Fibroblast of mammary gland (primary cell): ENCODE measurements at regions not wholly inside any gene's neighbourhood (a gene's known extent, or its start where the extent isn't known, plus 50 kb on each side); places are given as distances from the start of the nearest gene placed in this dataset.

Experiments used
- DNase-seq: peaks from one replicate; pipeline ENCODE4 v3.0.0-alpha.2; 2010; ENCODE audit warnings: low read depth
- H3K4me3 ChIP-seq: 2 replicates; pipeline ENCODE4 v1.5.1; 2011; ENCODE audit warnings: low read depth, mild to moderate bottlenecking, low read length, moderate library complexity; ENCODE audit not compliant: control insufficient read depth
- TF ChIP-seq, protein P1 (sequence below): conservative IDR thresholded peaks from 2 replicates; pipeline ENCODE4 v1.5.1; 2011; ENCODE audit warnings: low read depth, low read length, inconsistent platforms; ENCODE audit not compliant: control insufficient read depth, insufficient read depth

DNA sequence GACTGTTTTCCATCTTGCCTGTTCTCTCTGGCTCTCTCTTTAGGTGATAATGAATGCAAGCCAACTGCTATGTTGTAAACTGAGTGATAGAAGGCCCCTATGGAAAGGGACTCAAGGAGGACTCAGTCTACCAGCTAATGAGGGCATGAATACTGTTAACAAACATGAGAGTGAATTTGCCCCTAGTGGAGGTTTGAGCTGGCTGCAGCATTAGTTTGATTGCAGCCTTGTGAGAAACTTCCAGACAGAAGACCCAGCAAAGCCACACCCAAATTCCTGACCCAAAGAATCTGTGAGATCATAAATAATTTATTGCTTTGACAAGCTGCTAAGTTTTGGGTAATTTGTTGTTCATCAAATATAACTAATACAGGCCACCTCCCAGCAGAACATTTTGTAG, 50.0 kb upstream of the PLCB1 start:
- TF ChIP-seq, protein P1, sequence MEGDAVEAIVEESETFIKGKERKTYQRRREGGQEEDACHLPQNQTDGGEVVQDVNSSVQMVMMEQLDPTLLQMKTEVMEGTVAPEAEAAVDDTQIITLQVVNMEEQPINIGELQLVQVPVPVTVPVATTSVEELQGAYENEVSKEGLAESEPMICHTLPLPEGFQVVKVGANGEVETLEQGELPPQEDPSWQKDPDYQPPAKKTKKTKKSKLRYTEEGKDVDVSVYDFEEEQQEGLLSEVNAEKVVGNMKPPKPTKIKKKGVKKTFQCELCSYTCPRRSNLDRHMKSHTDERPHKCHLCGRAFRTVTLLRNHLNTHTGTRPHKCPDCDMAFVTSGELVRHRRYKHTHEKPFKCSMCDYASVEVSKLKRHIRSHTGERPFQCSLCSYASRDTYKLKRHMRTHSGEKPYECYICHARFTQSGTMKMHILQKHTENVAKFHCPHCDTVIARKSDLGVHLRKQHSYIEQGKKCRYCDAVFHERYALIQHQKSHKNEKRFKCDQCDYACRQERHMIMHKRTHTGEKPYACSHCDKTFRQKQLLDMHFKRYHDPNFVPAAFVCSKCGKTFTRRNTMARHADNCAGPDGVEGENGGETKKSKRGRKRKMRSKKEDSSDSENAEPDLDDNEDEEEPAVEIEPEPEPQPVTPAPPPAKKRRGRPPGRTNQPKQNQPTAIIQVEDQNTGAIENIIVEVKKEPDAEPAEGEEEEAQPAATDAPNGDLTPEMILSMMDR = peak; percentile 44
- peak; percentile 26 for DNase-seq

More for the DNA sequence above, 50.0 kb upstream of the PLCB1 start:
- H3K4me3 ChIP-seq = no peak overlapping the region
